ENCODE measurements at regions not wholly inside any gene's neighbourhood (a gene's known extent, or its start where the extent isn't known, plus 50 kb on each side); places are given as distances from the start of the nearest gene placed in this dataset.
"Not testable (repeated sequence)": the region's sequence is repeated elsewhere in the genome, so short reads cannot be mapped to it uniquely, and the experiment has no call there.

GRCh38 chr15:24067733-24068501 is 380.8 kb upstream of the NDN start:
- intact Hi-C loops (cut with DNase I; ENCODE audit: low total_unique reads): no loop called here
- TF ChIP-seq CTCF (IDR thresholded peaks at IDR 0.05) (no peak), POLR2A (IDR thresholded peaks at IDR 0.05) (no peak)
- DNase-seq: no peak
- H3K27me3 ChIP-seq: no peaks in the 10 kb centered on the region
- no peak overlapping the region for H3K27ac ChIP-seq
- H3K4me3 ChIP-seq: no peak overlapping the region
- no peaks in the 10 kb centered on the region for H3K36me3 ChIP-seq (ENCODE audit: low read depth, missing control alignments)
- H3K4me1 ChIP-seq: no peaks in the 10 kb centered on the region
- no peaks in the 10 kb centered on the region for H3K9me3 ChIP-seq
- 62 to 65% methylated on average over 10 of the region's 10 CpGs for WGBS, 2 donors

- WGBS, 2 donors: 73 to 76% methylated on average over 2 of the region's 2 CpGs
- Histone ChIP-seq H3K4me3 (no peak overlapping the region), H3K27ac (no peak overlapping the region), H3K27me3 (no peaks in the 10 kb centered on the region), H3K4me1 (no peaks in the 10 kb centered on the region), H3K36me3 (ENCODE audit: low read depth, missing control alignments) (no peaks in the 10 kb centered on the region), H3K9me3 (no peaks in the 10 kb centered on the region)
- intact Hi-C loops (cut with DNase I; ENCODE audit: low total_unique reads): no loop called here
- DNase-seq: no peak
- TF ChIP-seq POLR2A (IDR thresholded peaks at IDR 0.05) (no peak), CTCF (IDR thresholded peaks at IDR 0.05) (no peak)
Observed at GRCh38 chr15:24075420-24076089, 388.4 kb upstream of the NDN start.

GRCh38 chr15:24076090-24076784 is 389.1 kb upstream of the NDN start:
- H3K27me3 ChIP-seq: no peaks in the 10 kb centered on the region
- no peak overlapping the region for H3K4me3 ChIP-seq
- no peaks in the 10 kb centered on the region for H3K36me3 ChIP-seq (ENCODE audit: low read depth, missing control alignments)
- no peak overlapping the region for H3K27ac ChIP-seq
- intact Hi-C loops (cut with DNase I; ENCODE audit: low total_unique reads): no loop called here
- 79 to 92% methylated on average over 1 of the region's 1 CpG for WGBS, 2 donors
- H3K9me3 ChIP-seq: no peaks in the 10 kb centered on the region
- H3K4me1 ChIP-seq: no peaks in the 10 kb centered on the region
- TF ChIP-seq POLR2A (IDR thresholded peaks at IDR 0.05) (no peak), CTCF (IDR thresholded peaks at IDR 0.05) (no peak)
- DNase-seq: no peak

- TF ChIP-seq CTCF (IDR thresholded peaks at IDR 0.05): no peak
- no peak for TF ChIP-seq POLR2A (IDR thresholded peaks at IDR 0.05)
- WGBS, 2 donors: 58 to 79% methylated on average over 7 to 27 of the region's 29 CpGs
- Histone ChIP-seq H3K36me3 (ENCODE audit: low read depth, missing control alignments) (no peaks in the 10 kb centered on the region), H3K9me3 (no peaks in the 10 kb centered on the region), H3K4me1 (no peaks in the 10 kb centered on the region), H3K27me3 (no peaks in the 10 kb centered on the region), H3K27ac (no peak overlapping the region), H3K4me3 (peak overlapping the region in 1 of 2 donors; percentile 11)
- intact Hi-C loops (cut with DNase I; ENCODE audit: low total_unique reads): no loop called here
- DNase-seq: no peak
Observed at GRCh38 chr15:24078310-24079029, 391.4 kb upstream of the NDN start.

GRCh38 chr15:24088941-24089340 is 401.8 kb upstream of the NDN start:
- H3K4me3 ChIP-seq; H3K27me3 ChIP-seq; H3K27ac ChIP-seq; intact Hi-C loops (cut with DNase I; ENCODE audit: low total_unique reads); DNase-seq; H3K4me1 ChIP-seq; H3K36me3 ChIP-seq (ENCODE audit: low read depth, missing control alignments); H3K9me3 ChIP-seq: not testable (repeated sequence)
- 63 to 67% methylated on average over 1 of the region's 1 CpG for WGBS, 2 donors

- H3K27me3 ChIP-seq; H3K9me3 ChIP-seq; intact Hi-C loops (cut with DNase I; ENCODE audit: low total_unique reads); H3K27ac ChIP-seq; H3K4me1 ChIP-seq; H3K36me3 ChIP-seq (ENCODE audit: low read depth, missing control alignments): not testable (repeated sequence)
- 12 to 17% methylated on average over 16 to 30 of the region's 30 CpGs for WGBS, 2 donors
- peak overlapping the region; percentile 6 to 31 for H3K4me3 ChIP-seq
- peak; percentile 56 for DNase-seq
Observed at GRCh38 chr15:24101503-24101902, 414.4 kb upstream of the NDN start.

GRCh38 chr15:24107524-24107923 is 420.4 kb upstream of the NDN start:
- intact Hi-C loops (cut with DNase I; ENCODE audit: low total_unique reads); H3K36me3 ChIP-seq (ENCODE audit: low read depth, missing control alignments); H3K4me1 ChIP-seq; H3K27ac ChIP-seq; H3K9me3 ChIP-seq; H3K4me3 ChIP-seq; H3K27me3 ChIP-seq; DNase-seq: not testable (repeated sequence)
- WGBS, 2 donors: 78 to 82% methylated on average over 5 of the region's 6 CpGs
